Upper lobe of left lung (tissue), 6 donors: ENCODE measurements at regions not wholly inside any gene's neighbourhood (a gene's known extent, or its start where the extent isn't known, plus 50 kb on each side); places are given as distances from the start of the nearest gene placed in this dataset.
A peak's percentile ranks its signal among the peaks of the same experiment; 100 is the strongest.

Experiments used
- ATAC-seq, 2 donors: fragments of 200-7000 bp; cut with Tn5 transposase; one replicate each; pipeline ENCODE4 v1.9.1; 2022; ENCODE audit warnings: mild to moderate bottlenecking in 2 of 2, moderate library complexity in 2 of 2; ENCODE audit not compliant: low FRiP score in 2 of 2
- DNase-seq, 2 donors: peaks; one replicate each; pipeline ENCODE4 v3.0.0-alpha.2; 2019 to 2020
- H3K27ac ChIP-seq, 4 donors: fragments of 200-600 bp; sonication (generic); one replicate each; pipeline ENCODE4 v1.5.1; 2016 to 2019
- H3K27me3 ChIP-seq, 4 donors: fragments of 200-600 bp; sonication (generic); one replicate each; pipeline ENCODE4 v1.5.1; 2017 to 2019
- H3K36me3 ChIP-seq, 4 donors: fragments of 200-600 bp; sonication (generic); one replicate each; pipeline ENCODE4 v1.5.1; 2016 to 2019
- H3K4me1 ChIP-seq, 4 donors: fragments of 200-600 bp; sonication (generic); one replicate each; pipeline ENCODE4 v1.5.1; 2018 to 2019
- H3K4me3 ChIP-seq, 4 donors: fragments of 200-600 bp; sonication (generic); one replicate each; pipeline ENCODE4 v1.5.1; 2017 to 2019; ENCODE audit warnings: mild to moderate bottlenecking in 2 of 4, moderate library complexity in 1 of 4
- H3K9me3 ChIP-seq, 4 donors: fragments of 200-600 bp; sonication (generic); one replicate each; pipeline ENCODE4 v1.5.1; 2018 to 2019
- CTCF ChIP-seq, 6 experiments: fragments of 450-650 bp in 4 of 6; fragments of 200-600 bp in 2 of 6; sonication (generic) in 2 of 6; IDR thresholded peaks; one replicate each; pipeline ENCODE4 v1.5.1; 2016 to 2019; ENCODE audit warnings: antibody characterized with exemption in 6 of 6
- EP300 ChIP-seq, 4 donors: sonication (generic); formaldehyde crosslinking; IDR thresholded peaks; one replicate each; pipeline ENCODE4 v1.5.1; 2017; ENCODE audit warnings: antibody characterized with exemption in 4 of 4, control low read depth in 2 of 4
- POLR2A ChIP-seq, 4 donors: fragments of 450-650 bp; IDR thresholded peaks; one replicate each; pipeline ENCODE4 v1.5.1; 2016 to 2017; ENCODE audit warnings: antibody characterized with exemption in 4 of 4, mild to moderate bottlenecking in 2 of 4
- POLR2AphosphoS5 ChIP-seq, 2 donors: sonication (generic); formaldehyde crosslinking; IDR thresholded peaks; one replicate each; pipeline ENCODE4 v1.5.1; 2017; ENCODE audit warnings: antibody characterized with exemption in 2 of 2
- WGBS, 2 donors: methylation state at CpG; one replicate each; pipeline ENCODE4 v1.1.5; 2017 to 2018; 5-methylcytosine and 5-hydroxymethylcytosine counted together
- donor health status: DM: no; HTN: no; CAD: no; lungs with moderate emphysema.
- donor health status: DM: no; HTN: yes; CAD: no; lungs with severe emphysema.

GRCh38 chr3:124469555-124469954, 260.7 kb upstream of the UMPS start:
- Histone ChIP-seq H3K27ac (no peak overlapping the region), H3K4me1 (no peaks in the 10 kb centered on the region), H3K27me3 (no peaks in the 10 kb centered on the region), H3K4me3 (no peak overlapping the region), H3K9me3 (no peaks in the 10 kb centered on the region), H3K36me3 (no peaks in the 10 kb centered on the region)
- DNase-seq = no peak
- 66 to 71% methylated on average over 5 of the region's 5 CpGs for WGBS, 2 donors
- TF ChIP-seq POLR2AphosphoS5 (IDR thresholded peaks at IDR 0.05) = no peak
- no peak for TF ChIP-seq POLR2A (IDR thresholded peaks at IDR 0.05)
- TF ChIP-seq EP300 (IDR thresholded peaks at IDR 0.05) = no peak
- TF ChIP-seq CTCF (IDR thresholded peaks at IDR 0.05) = no peak
- ATAC-seq = no peak

GRCh38 chr3:124478830-124479229, 251.4 kb upstream of the UMPS start:
- Histone ChIP-seq H3K4me1 (no peaks in the 10 kb centered on the region), H3K9me3 (no peaks in the 10 kb centered on the region), H3K27ac (no peak overlapping the region), H3K4me3 (no peak overlapping the region), H3K36me3 (peaks cover 0 to 4% (median 0%) of the 10 kb centered on the region in 4 donors), H3K27me3 (no peaks in the 10 kb centered on the region)
- ATAC-seq = no peak
- 93 to 96% methylated on average over 2 of the region's 2 CpGs for WGBS, 2 donors
- DNase-seq = no peak
- TF ChIP-seq POLR2AphosphoS5 (IDR thresholded peaks at IDR 0.05) (no peak), CTCF (IDR thresholded peaks at IDR 0.05) (no peak), POLR2A (IDR thresholded peaks at IDR 0.05) (no peak), EP300 (IDR thresholded peaks at IDR 0.05) (no peak)

GRCh38 chr3:124483915-124484470, 246.3 kb upstream of the UMPS start:
- Histone ChIP-seq H3K27me3 (no peaks in the 10 kb centered on the region), H3K27ac (no peak overlapping the region), H3K9me3 (no peaks in the 10 kb centered on the region), H3K4me3 (no peak overlapping the region), H3K36me3 (peaks cover 0 to 4% (median 2%) of the 10 kb centered on the region in 4 donors), H3K4me1 (no peaks in the 10 kb centered on the region)
- no peak for ATAC-seq
- no peak for DNase-seq
- WGBS, 2 donors = 88 to 100% methylated on average over 2 of the region's 2 CpGs
- no peak for TF ChIP-seq POLR2AphosphoS5 (IDR thresholded peaks at IDR 0.05)
- no peak for TF ChIP-seq CTCF (IDR thresholded peaks at IDR 0.05)
- no peak for TF ChIP-seq EP300 (IDR thresholded peaks at IDR 0.05)
- no peak for TF ChIP-seq POLR2A (IDR thresholded peaks at IDR 0.05)

- ATAC-seq = no peak
- no peaks in the 10 kb centered on the region for H3K9me3 ChIP-seq
- peaks cover 0 to 4% (median 2%) of the 10 kb centered on the region in 4 donors for H3K36me3 ChIP-seq
- H3K27ac ChIP-seq = no peak overlapping the region
- no peak for DNase-seq
- no peak overlapping the region for H3K4me3 ChIP-seq
- TF ChIP-seq POLR2A (IDR thresholded peaks at IDR 0.05) (no peak), EP300 (IDR thresholded peaks at IDR 0.05) (no peak), POLR2AphosphoS5 (IDR thresholded peaks at IDR 0.05) (no peak), CTCF (IDR thresholded peaks at IDR 0.05) (no peak)
- H3K27me3 ChIP-seq = no peaks in the 10 kb centered on the region
- 68 to 73% methylated on average over 2 of the region's 2 CpGs for WGBS, 2 donors
- no peaks in the 10 kb centered on the region for H3K4me1 ChIP-seq
These were observed 243.9 kb upstream of the UMPS start for GRCh38 chr3:124486324-124486723.

GRCh38 chr3:124489506-124489905, 240.7 kb upstream of the UMPS start:
- Histone ChIP-seq H3K4me1 (no peaks in the 10 kb centered on the region), H3K4me3 (no peak overlapping the region), H3K27me3 (no peaks in the 10 kb centered on the region), H3K27ac (no peak overlapping the region), H3K9me3 (no peaks in the 10 kb centered on the region), H3K36me3 (no peaks in the 10 kb centered on the region)
- no peak for DNase-seq
- peak; percentile 45 to 67 for ATAC-seq
- no peak for TF ChIP-seq POLR2AphosphoS5 (IDR thresholded peaks at IDR 0.05)
- TF ChIP-seq EP300 (IDR thresholded peaks at IDR 0.05) = no peak
- TF ChIP-seq POLR2A (IDR thresholded peaks at IDR 0.05) = no peak
- no peak for TF ChIP-seq CTCF (IDR thresholded peaks at IDR 0.05)
